Effector memory CD4-positive, alpha-beta T cell (primary cell): ENCODE measurements at regions not wholly inside any gene's neighbourhood (a gene's known extent, or its start where the extent isn't known, plus 50 kb on each side); places are given as distances from the start of the nearest gene placed in this dataset.
"Not testable (repeated sequence)": the region's sequence is repeated elsewhere in the genome, so short reads cannot be mapped to it uniquely, and the experiment has no call there.

ENCODE experiments used
- DNase-seq, 3 donors: peaks; one replicate each; pipeline ENCODE4 v3.0.0-alpha.2; 2020
- H3K27ac ChIP-seq: 2 replicates; pipeline ENCODE4 v1.7.0; 2013; ENCODE audit warnings: mild to moderate bottlenecking, low read length, moderate library complexity; ENCODE audit not compliant: insufficient read depth, poor library complexity, severe bottlenecking
- H3K27me3 ChIP-seq: replicated peaks from 2 replicates; pipeline ENCODE4 v1.7.0; 2013; ENCODE audit warnings: mild to moderate bottlenecking, low read length; ENCODE audit not compliant: insufficient read depth, control insufficient read depth, poor library complexity, severe bottlenecking
- H3K36me3 ChIP-seq: 2 replicates; pipeline ENCODE4 v1.7.0; 2013; ENCODE audit warnings: mild to moderate bottlenecking, low read length, moderate library complexity; ENCODE audit not compliant: control insufficient read depth, insufficient read depth
- H3K4me1 ChIP-seq: 2 replicates; pipeline ENCODE4 v1.7.0; 2013; ENCODE audit warnings: low read length, mild to moderate bottlenecking; ENCODE audit not compliant: control insufficient read depth, insufficient read depth, poor library complexity, severe bottlenecking
- H3K4me3 ChIP-seq: 2 replicates; pipeline ENCODE4 v1.7.0; 2013; ENCODE audit warnings: low read length, low read depth, mild to moderate bottlenecking; ENCODE audit not compliant: insufficient read depth, poor library complexity, severe bottlenecking
- H3K9me3 ChIP-seq: 2 replicates; pipeline ENCODE4 v1.7.0; 2013; ENCODE audit warnings: mild to moderate bottlenecking, low read length, moderate library complexity; ENCODE audit not compliant: control insufficient read depth

DNA sequence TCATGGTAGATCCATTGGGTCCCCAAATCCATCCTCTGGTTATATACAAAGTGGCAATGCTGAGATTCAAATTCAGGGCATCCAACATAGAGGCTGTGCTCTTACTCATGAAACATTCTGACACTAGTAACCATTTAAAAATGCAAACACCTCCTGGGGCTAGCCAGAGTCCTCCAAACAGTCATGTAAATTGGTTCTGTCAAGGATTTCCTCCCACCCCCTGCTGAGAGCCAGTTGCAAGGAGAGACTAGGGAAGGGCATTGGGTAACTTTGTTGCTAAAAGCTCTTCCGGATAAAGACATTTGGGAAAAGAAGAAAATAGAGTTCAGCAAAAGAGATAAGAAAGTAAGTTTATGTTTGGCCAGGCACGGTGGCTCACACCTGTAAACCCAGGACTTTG, 58.3 kb downstream of the ART5 start:
- H3K27ac ChIP-seq, H3K4me1 ChIP-seq, H3K4me3 ChIP-seq, H3K9me3 ChIP-seq, DNase-seq, H3K27me3 ChIP-seq, H3K36me3 ChIP-seq: not testable (repeated sequence)

DNA sequence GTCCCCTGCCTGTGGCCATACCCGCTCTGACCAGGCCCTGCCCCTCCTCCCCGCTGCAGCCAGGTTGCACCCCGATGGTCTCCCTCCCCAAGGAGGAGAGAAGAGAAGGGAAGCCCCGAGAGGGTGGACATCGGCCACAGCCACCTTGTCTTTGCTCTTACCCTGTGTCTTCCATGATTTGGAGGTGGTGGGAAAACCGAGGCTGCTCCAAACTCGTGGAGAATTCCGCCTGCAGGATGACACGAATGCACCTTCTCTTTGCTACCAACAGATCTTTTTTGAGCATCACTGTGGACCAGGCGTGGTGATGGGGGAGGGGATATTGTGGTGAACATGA, 60.4 kb downstream of the ART5 start:
- not testable (repeated sequence) for H3K27ac ChIP-seq, H3K9me3 ChIP-seq, H3K36me3 ChIP-seq, H3K4me1 ChIP-seq, H3K27me3 ChIP-seq, H3K4me3 ChIP-seq, DNase-seq

DNA sequence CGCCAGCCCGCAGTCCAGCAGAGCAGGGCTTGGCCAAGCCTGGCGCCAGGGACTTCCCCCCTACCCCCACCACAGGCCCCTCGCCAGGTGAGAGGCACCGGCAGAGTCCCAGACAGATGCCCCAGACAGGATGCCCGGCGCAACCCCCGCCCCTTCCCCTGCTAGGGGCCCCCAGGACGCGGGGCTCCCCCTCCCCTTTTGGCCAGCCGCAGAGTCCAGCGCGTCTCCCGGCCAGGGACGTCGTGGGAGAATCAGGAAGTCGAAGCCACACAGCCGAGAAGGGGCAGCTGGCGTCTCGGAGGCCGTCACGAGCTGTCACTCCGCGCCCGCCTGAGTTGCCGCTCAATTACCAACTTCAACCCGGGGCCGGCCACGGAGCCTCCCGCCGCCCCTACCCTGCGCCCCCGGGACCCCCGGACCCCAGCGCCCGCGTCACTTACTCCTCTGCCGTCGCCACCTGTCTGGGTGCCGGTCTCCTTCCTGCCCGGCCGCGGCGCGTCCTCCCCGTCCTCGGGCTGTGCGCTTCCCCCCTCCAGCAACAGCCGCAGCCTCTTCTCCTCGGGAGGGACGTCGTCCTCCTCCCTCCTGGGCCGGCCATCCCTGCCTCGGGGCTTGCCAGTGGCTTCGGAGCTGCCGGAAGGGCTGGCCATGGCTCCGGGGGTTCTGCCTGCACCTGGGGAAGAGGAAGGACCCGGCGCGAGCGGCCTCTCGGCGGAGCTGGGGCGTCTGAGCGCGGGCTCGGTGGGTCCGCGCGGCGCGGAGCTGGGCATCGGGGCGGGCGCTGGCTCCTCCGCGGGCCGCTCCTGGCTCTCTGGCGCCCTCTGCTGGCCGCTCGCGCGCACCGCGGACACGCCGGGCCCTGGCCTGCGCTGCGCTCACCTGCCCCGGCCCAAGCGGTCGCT, 61.1 kb downstream of the ART5 start:
- not testable (repeated sequence) for H3K4me3 ChIP-seq, H3K27me3 ChIP-seq, H3K4me1 ChIP-seq, H3K9me3 ChIP-seq, H3K27ac ChIP-seq, H3K36me3 ChIP-seq
- DNase-seq: peak; percentile 37 to 52 (median 52)

DNA sequence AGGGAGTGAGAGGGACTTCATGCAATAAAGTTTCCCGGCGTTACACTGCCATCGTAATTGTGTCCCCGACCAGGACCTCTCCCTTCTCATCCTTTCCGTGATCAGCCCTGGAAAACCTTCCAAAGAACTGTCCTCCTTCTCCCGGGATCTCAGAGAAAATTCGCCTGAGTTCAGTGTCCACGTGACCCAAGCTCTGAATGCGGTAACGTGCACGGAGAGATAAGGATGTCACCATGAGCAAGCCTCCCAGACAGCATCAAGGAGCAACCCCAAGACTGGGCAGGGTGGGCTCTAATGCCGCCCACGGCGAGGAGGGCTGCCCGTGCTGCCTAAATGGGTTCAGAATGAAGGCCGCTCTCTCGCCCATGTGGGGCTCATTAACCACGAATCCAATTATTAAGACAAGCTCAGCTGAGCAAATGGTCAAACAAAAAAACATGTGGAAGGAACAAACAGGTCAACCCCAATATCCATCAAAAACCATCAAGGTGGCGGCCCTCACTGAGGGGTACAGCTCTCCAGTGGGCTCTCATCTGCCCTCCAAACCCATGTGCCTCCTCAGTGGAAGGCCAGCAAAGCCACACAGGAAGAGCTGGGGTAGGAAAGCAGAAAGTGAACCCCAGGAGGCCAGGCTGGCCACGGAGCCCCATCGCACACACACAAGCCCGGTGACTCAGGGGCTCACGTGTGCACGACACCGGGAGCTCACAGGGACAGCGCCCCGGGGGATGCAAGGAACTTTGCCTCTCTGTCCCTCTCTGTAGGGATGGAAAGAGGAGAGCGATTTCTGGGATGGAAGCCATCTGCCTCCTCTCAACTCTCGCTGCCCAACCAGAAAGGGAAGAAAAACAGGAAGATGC, 62.0 kb downstream of the ART5 start:
- DNase-seq, H3K4me1 ChIP-seq, H3K27ac ChIP-seq, H3K36me3 ChIP-seq, H3K4me3 ChIP-seq, H3K9me3 ChIP-seq, H3K27me3 ChIP-seq: not testable (repeated sequence)

DNA sequence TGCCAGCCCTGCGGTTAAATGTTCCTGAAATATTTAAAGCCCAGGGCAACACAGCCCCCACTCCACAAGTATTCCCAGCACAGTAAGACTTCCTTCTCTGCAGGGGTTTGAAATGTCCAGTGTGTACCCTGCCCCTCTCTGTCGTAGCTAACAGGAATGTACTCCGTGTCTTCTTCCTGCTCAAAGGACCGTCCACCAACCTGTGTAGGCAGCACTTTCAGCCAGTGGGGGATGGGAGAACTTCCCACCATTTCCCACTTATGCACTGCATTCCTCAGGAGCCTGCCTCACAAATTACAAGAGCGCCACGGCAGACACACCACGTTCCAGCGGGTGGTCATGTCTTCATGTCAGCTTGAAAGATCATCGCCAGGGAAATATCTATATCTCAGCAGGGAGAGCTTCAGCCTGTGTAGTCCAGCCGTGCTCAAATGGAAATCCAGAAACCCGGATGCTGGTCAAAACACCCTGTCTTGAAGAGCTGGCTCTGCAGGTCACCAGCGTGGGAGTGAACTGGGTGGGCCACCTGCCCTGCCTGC, 65.7 kb downstream of the ART5 start:
- not testable (repeated sequence) for H3K27ac ChIP-seq, DNase-seq

DNA sequence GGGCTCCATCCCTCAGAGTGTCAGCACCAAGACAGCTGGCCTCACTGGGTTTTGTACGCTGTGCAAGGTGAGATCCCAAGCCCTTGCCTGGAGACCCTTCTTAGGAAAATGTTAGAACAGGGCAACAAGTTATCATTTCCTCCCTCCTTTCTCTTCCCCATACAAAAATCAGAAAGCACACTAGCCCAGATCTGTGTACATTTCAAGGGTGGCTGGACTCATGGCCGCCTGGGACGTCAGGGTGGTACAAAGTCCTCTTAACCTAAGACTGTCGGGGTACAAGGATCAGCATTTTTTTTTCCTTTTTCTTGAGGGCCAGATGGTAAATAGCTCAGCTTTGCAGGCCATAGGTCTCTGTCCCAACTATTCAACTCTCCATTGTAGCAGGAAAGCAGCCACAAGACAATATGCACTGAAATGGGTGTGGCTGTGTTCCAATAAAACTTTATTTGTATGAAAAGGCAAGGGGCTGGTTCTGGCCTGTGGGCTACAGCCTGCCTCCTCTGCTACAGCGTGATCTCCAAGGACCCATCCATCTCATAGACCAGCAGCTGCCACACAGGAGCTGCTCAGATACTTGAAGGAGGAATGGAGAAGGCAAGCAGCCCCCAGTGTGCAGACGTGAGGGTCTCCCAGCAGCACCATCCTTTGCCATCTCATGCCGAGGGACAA, 68.7 kb downstream of the ART5 start:
- not testable (repeated sequence) for H3K4me1 ChIP-seq, DNase-seq, H3K4me3 ChIP-seq, H3K27ac ChIP-seq, H3K36me3 ChIP-seq, H3K27me3 ChIP-seq, H3K9me3 ChIP-seq

More for the DNA sequence above, 65.7 kb downstream of the ART5 start:
- H3K27me3 ChIP-seq, H3K9me3 ChIP-seq, H3K4me3 ChIP-seq, H3K4me1 ChIP-seq, H3K36me3 ChIP-seq: not testable (repeated sequence)

DNA sequence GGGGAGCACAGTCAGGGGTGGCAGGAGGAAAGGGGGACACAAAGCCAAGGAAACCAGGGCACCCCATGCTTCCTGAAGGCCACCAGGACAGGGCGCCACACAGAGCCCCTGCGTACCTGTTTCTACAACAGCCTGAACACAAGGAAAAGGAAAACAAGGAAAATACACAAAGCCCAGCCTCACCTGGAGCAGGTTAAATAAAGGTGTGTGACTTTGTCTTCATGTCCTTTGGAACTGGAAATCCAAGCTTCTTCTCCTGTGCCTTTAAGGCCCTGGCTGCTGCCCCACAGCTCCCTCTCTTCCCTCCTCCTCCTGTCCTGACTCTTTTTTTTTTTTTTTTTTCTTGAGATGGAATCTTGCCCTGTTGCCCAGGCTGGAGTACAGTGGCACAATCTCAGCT, 70.0 kb downstream of the ART5 start:
- H3K27me3 ChIP-seq, H3K27ac ChIP-seq, H3K4me3 ChIP-seq, H3K36me3 ChIP-seq, H3K9me3 ChIP-seq, DNase-seq, H3K4me1 ChIP-seq: not testable (repeated sequence)

DNA sequence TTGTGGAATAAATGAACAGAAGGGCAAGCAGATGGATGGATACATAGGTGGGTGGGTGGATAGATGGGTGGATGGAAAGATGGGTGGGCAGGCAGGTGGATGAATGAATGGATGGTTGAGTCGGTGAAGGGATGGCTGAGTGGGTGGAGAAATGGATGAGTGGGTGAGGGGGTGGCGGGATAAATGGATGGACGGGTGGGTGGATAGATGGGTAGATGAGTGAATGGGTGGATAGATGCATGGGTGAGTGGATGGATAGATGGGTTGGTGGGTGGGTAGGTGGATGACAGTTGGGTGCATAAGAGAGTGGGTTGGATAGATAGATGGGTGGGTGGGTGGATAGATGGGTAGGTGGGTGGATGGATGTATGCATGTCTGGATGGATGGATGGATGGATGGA, 76.0 kb downstream of the ART5 start:
- not testable (repeated sequence) for H3K36me3 ChIP-seq, H3K4me3 ChIP-seq, DNase-seq, H3K27me3 ChIP-seq, H3K4me1 ChIP-seq, H3K27ac ChIP-seq, H3K9me3 ChIP-seq

DNA sequence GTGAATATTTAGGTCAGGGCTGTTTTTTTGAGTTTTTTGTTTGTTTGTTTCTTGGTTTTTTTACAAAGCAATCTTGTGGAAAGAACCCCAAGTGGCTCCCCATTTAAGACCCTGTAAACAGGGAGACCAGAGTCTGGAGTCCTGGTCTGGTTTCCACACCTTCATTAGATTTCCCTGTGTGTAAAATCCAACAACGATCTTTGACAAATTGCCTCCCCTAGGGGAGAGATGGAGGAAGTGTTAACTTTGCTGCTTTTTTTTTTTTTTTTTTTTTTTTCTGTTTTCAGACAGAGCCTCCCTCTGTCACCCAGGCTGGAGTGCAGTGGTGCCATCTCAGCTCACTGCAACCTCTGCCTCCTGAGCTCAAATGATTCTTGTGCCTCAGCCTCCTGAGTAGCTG, 77.4 kb downstream of the ART5 start:
- H3K27me3 ChIP-seq, H3K27ac ChIP-seq, H3K4me3 ChIP-seq, H3K4me1 ChIP-seq, H3K36me3 ChIP-seq, DNase-seq, H3K9me3 ChIP-seq: not testable (repeated sequence)

DNA sequence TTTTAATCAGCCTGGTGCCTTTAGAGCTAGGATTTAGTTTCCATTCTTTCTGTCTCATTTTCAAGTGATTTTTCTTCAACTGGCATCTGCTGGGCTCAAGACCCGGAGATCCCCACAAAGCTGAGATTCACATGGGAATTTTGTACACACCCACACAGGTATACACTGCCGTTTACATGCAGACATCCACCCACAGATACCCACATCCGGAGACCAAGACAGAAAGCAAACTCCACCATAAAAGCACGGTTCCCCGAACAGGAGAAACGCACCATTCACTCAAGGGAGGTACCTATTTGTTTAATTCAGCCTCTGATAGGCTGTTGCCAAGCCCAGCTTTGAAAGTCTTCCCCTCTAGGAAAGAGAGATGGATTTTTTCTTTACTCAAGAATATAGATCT, 87.2 kb downstream of the ART5 start:
- not testable (repeated sequence) for H3K36me3 ChIP-seq, H3K9me3 ChIP-seq, H3K27ac ChIP-seq, H3K4me3 ChIP-seq, H3K27me3 ChIP-seq, H3K4me1 ChIP-seq
- DNase-seq: peak in 1 of 3 donors; percentile 9
